NOMO-1 treated with dmso at 0.1 percent for 144 hours (cell line): ENCODE measurements at regions not wholly inside any gene's neighbourhood (a gene's known extent, or its start where the extent isn't known, plus 50 kb on each side); places are given as distances from the start of the nearest gene placed in this dataset.
"Not testable (repeated sequence)": the region's sequence is repeated elsewhere in the genome, so short reads cannot be mapped to it uniquely, and the experiment has no call there.

ENCODE experiments used
- DNase-seq: peaks from one replicate; lab custom pipeline; 2025; ENCODE audit not compliant: unreplicated experiment; lab: John Stamatoyannopoulos, UW

DNA sequence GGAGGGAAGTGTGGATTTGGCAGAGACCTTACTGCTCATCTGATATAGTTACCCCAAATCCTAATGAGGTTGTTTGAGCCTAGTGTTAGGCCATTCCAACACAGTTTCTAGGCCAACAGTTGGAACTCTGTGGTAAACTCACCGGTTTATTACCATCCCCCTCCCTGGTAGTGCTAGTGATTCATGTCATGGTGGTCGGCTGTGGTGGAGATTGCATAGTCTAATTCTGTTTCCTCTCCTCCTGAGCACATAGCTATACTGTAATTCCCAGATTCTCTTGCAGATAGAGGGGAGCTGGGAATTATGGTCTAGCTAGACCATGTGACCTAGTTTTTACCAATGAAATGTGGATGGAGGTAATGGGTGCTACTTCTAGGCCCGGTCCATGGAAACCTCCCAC, 123.7 kb upstream of the KIF26B start:
- no peak for DNase-seq

- DNase-seq: no peak
These were observed 128.5 kb upstream of the KIF26B start for GRCh38 chr1:245026247-245026646.

DNA sequence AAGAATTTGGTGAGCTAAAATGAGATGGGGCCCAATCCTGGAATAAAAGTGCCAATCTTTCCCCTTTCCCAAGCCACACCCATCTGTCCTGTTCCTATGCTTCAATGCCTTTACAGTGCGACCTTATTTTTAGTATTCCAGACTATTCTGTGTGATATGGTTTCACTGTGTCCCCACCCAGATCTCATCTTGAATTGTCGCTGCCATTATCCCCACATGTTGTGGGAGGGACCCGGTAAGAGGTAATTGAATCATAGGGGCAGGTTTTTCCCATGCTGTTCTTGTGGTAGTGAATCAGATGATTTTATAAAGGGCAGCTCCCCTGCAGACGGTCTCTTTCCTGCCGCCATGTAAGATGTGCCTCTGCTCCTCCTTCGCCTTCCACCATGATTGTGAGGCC, 129.3 kb upstream of the KIF26B start:
- no peak for DNase-seq

DNA sequence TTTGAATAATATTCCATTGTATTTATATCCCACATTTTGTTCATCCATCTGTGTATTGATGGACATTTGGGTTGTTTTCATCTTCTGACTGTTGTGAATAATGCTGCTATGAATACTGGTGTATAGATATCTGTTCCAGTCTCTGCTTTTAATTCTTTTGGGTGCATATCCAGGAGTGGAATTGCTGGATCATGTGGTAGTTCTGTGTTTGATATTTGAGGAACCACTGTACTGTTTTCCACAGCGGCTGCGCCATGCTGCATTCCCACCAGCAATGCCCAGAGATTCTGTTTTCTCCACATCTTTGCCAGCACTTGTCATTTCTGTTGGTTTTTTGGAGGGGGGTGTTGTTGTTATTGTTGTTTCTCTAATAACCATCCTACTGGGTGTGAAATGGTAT, 131.6 kb upstream of the KIF26B start:
- DNase-seq: no peak

DNA sequence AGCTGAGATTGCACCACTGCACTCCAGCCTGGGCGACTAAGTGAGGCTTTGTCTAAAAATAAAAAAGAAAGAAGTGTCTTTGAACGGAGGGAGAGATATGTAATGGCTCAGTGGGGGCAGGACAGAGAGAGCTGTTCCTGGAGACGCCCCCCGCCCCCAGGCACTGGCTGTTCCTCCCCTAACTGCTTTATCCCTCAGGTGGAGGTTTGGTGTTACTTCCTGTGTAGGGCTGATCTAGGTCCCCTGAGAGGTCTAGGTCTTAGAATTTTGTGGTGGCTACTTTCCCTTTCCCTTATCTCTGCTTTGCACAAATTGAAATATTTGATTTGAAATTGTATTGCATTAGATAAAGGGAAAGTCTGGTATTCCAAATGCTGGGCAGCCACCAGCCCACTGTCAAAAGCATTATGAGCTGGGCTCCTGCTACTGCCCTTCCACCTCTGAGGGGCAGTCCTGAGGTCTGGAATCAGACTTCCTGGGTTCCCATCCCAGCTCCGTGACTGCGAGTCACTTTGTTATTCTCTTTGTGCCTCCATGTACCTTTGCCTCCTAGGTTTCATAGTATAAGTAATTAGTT, 134.8 kb upstream of the KIF26B start:
- DNase-seq: no peak

GRCh38 chr1:245016700-245017099, 138.1 kb upstream of the KIF26B start:
- no peak for DNase-seq

DNA sequence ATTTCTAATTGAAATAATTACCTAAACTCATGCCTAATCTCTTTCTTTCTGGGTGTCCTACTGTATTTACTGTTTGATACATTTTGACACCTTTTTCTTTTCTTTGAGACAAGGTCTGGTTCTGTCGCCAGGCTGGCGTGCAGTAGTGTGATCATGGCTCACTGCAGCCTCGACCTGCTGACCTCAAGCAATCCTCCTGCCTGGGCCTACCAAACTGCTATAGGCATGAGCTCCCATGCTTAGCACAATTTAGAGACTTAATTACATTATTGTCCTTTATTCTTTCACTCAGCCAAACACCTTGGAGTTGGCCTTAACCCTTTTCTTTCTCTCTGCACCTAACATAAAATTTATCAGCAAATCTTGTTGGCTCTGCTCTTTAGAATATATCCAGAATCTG, 139.8 kb upstream of the KIF26B start:
- DNase-seq: no peak

DNA sequence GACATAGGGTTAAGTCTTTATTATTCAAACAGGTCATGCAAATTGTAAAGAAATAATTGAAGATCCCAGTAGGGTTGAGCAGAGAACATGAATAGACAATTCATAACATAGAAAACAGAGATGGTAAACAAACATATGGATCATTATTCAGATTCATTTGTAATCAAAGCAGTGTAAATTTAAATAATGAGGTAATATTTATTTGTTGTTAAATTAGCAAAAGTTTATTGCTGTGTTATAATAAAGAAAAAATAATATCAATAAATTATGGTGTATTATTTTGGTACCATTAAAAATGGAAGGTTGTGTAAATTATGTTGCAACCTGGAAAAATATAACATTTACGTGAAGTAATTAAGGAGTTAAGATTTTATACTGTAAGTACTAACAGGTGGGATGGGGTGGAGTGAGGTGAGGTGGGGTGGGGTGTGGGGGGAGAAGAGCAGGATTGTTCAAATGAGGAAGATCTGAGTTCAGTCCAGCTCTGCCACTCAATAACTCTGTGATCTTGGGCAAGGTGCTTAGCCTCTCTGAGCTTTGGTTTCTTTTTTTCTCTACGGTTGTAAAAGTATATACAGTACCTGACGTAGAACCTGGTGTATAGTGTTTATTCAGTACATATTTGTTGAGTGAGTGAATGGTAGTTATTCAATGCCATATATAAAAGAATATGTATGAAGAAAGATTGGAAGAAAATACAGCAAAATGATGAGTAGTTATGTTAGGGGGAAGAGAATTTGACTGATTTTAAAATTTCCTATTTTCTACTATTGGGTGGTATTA, 140.3 kb upstream of the KIF26B start:
- no peak for DNase-seq

GRCh38 chr1:245010018-245010614, 144.7 kb upstream of the KIF26B start:
- DNase-seq: no peak

- no peak for DNase-seq
These were observed 144.4 kb upstream of the HNRNPU start for GRCh38 chr1:245008761-245009160.

DNA sequence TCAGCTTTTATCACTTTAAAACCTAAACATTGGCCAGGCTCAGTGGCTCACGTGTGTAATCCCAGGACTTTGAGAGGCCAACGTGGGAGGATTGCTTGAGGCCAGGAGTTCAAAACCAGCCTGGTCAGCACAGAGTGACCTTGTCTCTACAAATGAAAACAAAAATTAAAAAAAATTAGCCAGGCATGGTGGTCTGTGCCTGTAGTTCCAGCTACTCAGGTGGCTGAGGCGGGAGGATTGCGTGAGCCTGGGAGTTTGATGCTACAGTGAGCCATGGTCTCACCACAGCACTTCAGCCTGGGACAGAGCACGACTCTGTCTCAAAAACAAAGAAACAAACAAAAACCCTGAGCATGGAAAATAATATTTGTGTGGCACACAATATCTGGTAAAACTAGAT, 143.5 kb upstream of the HNRNPU start:
- DNase-seq: no peak

DNA sequence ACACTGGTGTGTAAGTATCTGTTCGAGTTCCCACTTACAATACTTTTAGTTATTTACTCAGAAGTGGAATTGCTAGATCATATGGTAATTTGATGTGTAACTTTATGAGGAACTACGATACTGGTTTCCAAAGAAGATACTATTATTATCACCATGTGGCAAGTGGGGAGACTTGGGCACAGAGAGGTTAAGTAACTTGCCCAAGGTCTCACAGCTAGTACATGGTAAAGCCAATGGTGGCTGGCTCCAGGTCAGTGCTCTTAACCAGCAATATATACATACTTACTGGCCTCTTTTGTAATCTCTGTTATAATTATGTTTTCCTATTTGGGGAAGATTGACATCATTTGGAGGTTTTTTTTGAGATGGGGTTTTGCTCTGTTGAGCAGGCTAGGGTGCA, 138.9 kb upstream of the HNRNPU start:
- DNase-seq: no peak

DNA sequence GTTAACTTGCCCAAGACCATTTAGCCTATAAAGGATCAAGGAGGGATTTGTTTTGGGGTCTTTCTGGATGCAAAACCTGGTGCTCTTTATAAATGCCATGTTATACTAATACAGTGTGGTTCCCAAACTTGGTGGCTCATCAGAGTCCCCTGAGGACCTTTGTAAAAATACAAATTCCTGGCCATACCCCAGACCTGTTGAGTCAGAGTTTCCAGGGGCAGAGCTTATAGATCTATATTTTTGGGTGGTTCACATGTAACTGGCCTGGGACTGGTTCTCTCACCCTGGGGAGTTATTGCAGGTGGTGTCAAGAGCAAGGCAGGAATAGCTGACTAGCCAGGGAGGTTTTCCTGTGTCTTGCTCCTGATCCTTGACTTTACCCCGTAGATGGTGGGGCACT, 136.9 kb upstream of the HNRNPU start:
- no peak for DNase-seq

DNA sequence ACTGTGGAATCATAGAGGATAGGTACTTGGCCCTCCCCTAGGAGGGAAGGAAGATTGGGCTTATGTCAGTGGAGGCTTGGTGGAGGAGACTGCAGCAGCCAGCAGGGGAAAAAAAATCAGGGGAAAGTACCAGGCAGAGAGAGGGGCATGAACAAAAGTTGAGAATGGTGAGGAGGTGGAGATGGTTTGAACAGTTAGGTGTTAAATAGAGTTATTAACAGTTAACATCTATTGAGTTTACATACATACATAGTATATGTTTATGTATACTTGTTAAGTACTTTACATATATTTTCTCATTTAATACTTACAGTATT, 136.5 kb upstream of the HNRNPU start:
- DNase-seq: no peak

DNA sequence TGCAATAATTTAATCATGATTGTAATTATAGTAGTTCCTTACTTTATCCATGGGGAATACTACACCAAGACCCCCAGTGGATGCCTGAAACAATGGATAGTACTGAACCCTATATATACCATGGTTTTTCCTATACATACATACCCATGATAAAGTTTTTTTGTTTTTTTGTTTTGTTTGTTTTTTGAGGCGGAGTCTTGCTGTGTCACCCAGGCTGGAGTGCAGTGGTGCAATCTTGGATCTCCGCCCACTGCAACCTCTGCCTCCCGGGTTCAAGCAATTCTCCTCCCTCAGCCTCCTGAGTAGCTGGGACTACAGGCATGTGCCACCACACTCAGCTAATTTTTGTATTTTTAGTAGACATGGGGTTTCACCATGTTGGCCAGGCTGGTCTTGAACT, 135.3 kb upstream of the HNRNPU start:
- DNase-seq: not testable (repeated sequence)

- no peak for DNase-seq
These were observed 134.5 kb upstream of the HNRNPU start for GRCh38 chr1:244998717-244999346.

DNA sequence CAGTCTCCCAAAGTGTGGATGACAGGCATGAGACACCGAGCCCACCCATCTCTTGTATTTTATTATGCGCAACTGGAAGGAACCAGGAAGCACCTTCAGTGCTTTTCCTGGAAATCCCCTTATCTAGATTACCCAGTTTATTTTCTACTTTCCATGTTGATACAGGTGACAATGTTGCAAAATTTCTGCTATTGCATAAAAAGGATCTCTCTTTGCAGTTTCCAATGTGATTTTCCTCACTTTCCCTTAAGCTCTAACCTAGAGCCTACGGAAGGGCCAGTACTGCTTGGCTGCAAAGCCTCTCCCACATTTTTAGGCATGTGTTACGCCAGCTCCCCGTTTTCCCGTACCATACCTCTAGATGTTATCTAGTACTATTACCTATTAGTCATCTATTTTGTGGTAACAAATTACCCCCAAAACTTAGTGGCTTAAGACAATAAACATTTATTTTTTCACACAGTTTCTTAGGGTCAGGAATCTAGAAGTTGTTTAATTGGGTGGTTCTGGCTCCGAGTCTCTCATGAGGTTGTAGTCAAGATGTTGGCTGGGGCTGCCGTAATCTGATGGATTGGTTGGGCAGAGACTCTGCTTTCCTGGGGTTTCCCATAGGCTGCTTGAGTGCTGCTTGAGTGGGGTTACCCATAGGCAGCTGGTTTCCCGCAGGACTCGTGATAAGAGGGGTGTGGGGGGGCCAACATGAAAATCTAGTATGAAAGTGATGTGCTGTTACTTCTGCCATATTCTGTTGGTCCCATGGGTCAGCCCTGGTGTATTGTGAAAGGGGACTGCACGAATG, 131.5 kb upstream of the HNRNPU start:
- DNase-seq: no peak

DNA sequence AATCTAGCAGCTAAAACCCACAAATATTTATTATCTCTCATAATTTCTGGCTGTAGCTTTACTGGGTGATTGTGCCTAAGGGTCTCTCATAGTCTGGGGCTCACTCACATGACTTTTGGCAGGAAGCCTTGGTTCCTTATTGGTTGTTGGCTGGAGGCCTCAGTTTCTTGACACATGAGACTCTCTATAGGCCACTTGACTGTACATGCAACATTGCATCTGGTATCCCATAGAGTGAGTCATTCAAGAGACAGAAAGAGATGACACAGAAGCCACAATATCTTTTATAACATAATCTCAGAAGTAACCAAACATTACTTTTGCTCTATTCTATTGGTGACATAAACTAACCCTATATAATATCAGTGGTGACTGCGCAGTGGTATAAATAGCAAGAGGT, 128.5 kb upstream of the HNRNPU start:
- DNase-seq: no peak

- no peak for DNase-seq
These were observed 125.5 kb upstream of the HNRNPU start for GRCh38 chr1:244989813-244990212.

GRCh38 chr1:244988521-244988920, 124.2 kb upstream of the HNRNPU start:
- no peak for DNase-seq

- no peak for DNase-seq
These were observed 116.3 kb upstream of the HNRNPU start for GRCh38 chr1:244980605-244981004.
